H1 (cell line): ENCODE measurements at regions not wholly inside any gene's neighbourhood (a gene's known extent, or its start where the extent isn't known, plus 50 kb on each side); places are given as distances from the start of the nearest gene placed in this dataset.

Source experiments
- CTCF ChIA-PET: fragments of 300-600 bp; sonication (Branson Sonifier 250); formaldehyde crosslinking; loops from one replicate; lab custom pipeline; 2021; ENCODE audit not compliant: partially characterized antibody; lab: Charles Lee
- POLR2A ChIA-PET: fragments of 300-600 bp; sonication (Branson Sonifier 250); formaldehyde crosslinking; loops from one replicate; lab custom pipeline; 2021; ENCODE audit warnings: inconsistent platforms; ENCODE audit not compliant: partially characterized antibody; lab: Charles Lee
- DNase-seq, 2 experiments: peaks; one replicate each; pipeline versions ENCODE4 v3.0.0 to v3.0.0-alpha.2; 2010 to 2022; ENCODE audit warnings: low spot score in 2 of 2, low read depth in 1 of 2, mixed read lengths in 1 of 2
- FAIRE-seq: peaks from 2 replicates; lab custom pipeline; 2011; peaks lifted over from hg19 to GRCh38; lab: Jason Lieb, UNC
- H2AFZ ChIP-seq: 2 replicates; pipeline ENCODE4 v1.8.1; 2012; ENCODE audit warnings: low read length, inconsistent platforms
- H2AK5ac ChIP-seq: 2 replicates; pipeline ENCODE4 v1.6.1; 2013; ENCODE audit warnings: low read depth, low read length
- H2BK120ac ChIP-seq: replicated peaks from 2 replicates; pipeline ENCODE3; 2013; ENCODE audit warnings: low read depth, low read length, inconsistent platforms
- H2BK12ac ChIP-seq: 2 replicates; pipeline ENCODE4 v1.6.1; 2013; ENCODE audit warnings: low read depth, low read length
- H2BK15ac ChIP-seq: 2 replicates; pipeline ENCODE4 v1.6.1; 2013; ENCODE audit warnings: low read length
- H2BK20ac ChIP-seq: 2 replicates; pipeline ENCODE4 v1.6.1; 2013; ENCODE audit warnings: low read length
- H2BK5ac ChIP-seq: 2 replicates; pipeline ENCODE4 v1.6.1; 2013; ENCODE audit warnings: low read depth, low read length
- H3K14ac ChIP-seq: 2 replicates; pipeline ENCODE4 v1.6.1; 2013; ENCODE audit warnings: inconsistent platforms; ENCODE audit not compliant: insufficient read length
- H3K18ac ChIP-seq: 2 replicates; pipeline ENCODE4 v1.6.1; 2013; ENCODE audit warnings: low read length; ENCODE audit errors: extremely low read depth
- H3K23ac ChIP-seq: 2 replicates; pipeline ENCODE4 v1.6.1; 2013; ENCODE audit warnings: inconsistent platforms; ENCODE audit not compliant: insufficient read length
- H3K23me2 ChIP-seq: 2 replicates; pipeline ENCODE4 v1.6.1; 2013; ENCODE audit warnings: low read depth, low read length
- H3K27ac ChIP-seq: 2 replicates; pipeline ENCODE4 v1.6.1; 2011; ENCODE audit warnings: low read depth, low read length, inconsistent platforms
- H3K27me3 ChIP-seq, 4 experiments: replicated peaks in 1 of 4; 1 replicate in 1 of 4; 2 replicates in 3 of 4; pipeline versions ENCODE4 v1.6.1 to v1.8.1; 2011 to 2013; ENCODE audit warnings: low read length in 3 of 4, mild to moderate bottlenecking in 3 of 4, inconsistent platforms in 2 of 4, mixed read lengths in 2 of 4, moderate library complexity in 1 of 4; ENCODE audit not compliant: control insufficient read depth in 3 of 4, insufficient read depth in 3 of 4; ENCODE audit errors: extremely low read depth in 1 of 4
- H3K36me3 ChIP-seq, 4 experiments: 2 replicates each; pipeline versions ENCODE4 v1.6.1 to v1.8.1; 2011 to 2013; ENCODE audit warnings: mild to moderate bottlenecking in 4 of 4, low read length in 3 of 4, moderate library complexity in 2 of 4, control low read depth in 1 of 4, inconsistent platforms in 1 of 4; ENCODE audit not compliant: insufficient read depth in 4 of 4, control insufficient read depth in 2 of 4
- H3K4ac ChIP-seq: replicated peaks from 2 replicates; pipeline ENCODE3; 2013; ENCODE audit warnings: low read length, low read depth, mixed read lengths, inconsistent platforms; ENCODE audit not compliant: insufficient read length
- H3K4me1 ChIP-seq, 4 experiments: replicated peaks in 1 of 4; 1 replicate in 1 of 4; 2 replicates in 3 of 4; pipeline versions ENCODE4 v1.6.1 to v1.8.1; 2011 to 2013; ENCODE audit warnings: low read length in 3 of 4, inconsistent platforms in 2 of 4, mixed read lengths in 1 of 4; ENCODE audit not compliant: insufficient read depth in 4 of 4, control insufficient read depth in 3 of 4
- H3K4me2 ChIP-seq, 2 experiments: 2 replicates each; pipeline versions ENCODE4 v1.6.1 to v1.8.1; 2011 to 2013; ENCODE audit warnings: low read depth in 2 of 2, low read length in 2 of 2, control low read depth in 1 of 2, inconsistent platforms in 1 of 2, mild to moderate bottlenecking in 1 of 2; ENCODE audit not compliant: insufficient read depth in 1 of 2
- H3K4me3 ChIP-seq, 4 experiments: fragments of 200-600, 300-600 bp in 1 of 4; sonication (generic), shearing (Covaris generic), sonication (Bioruptor Twin) in 1 of 4; 2 replicates each; pipeline versions ENCODE4 v1.5.1 to v1.8.1; 2011 to 2016; ENCODE audit warnings: low read length in 4 of 4, low read depth in 3 of 4, control low read depth in 2 of 4, inconsistent platforms in 2 of 4, mild to moderate bottlenecking in 2 of 4, mixed read lengths in 1 of 4, moderate library complexity in 1 of 4; ENCODE audit not compliant: insufficient read depth in 2 of 4; ENCODE audit errors: extremely low read depth in 1 of 4
- H3K56ac ChIP-seq: replicated peaks from 2 replicates; pipeline ENCODE3; 2013; ENCODE audit warnings: low read depth, mild to moderate bottlenecking, mixed read lengths, low read length, inconsistent platforms; ENCODE audit not compliant: insufficient read length
- H3K79me1 ChIP-seq: 2 replicates; pipeline ENCODE4 v1.6.1; 2013; ENCODE audit warnings: low read depth, low read length, control low read depth
- H3K79me2 ChIP-seq, 2 experiments: 2 replicates each; pipeline versions ENCODE4 v1.6.1 to v1.8.1; 2012 to 2013; ENCODE audit warnings: low read length in 2 of 2, mild to moderate bottlenecking in 2 of 2, inconsistent platforms in 1 of 2; ENCODE audit not compliant: insufficient read depth in 2 of 2, control insufficient read depth in 1 of 2
- H3K9ac ChIP-seq, 4 experiments: replicated peaks in 1 of 4; 1 replicate in 1 of 4; 2 replicates in 3 of 4; pipeline versions ENCODE4 v1.6.1 to v1.8.1; 2011 to 2013; ENCODE audit warnings: low read depth in 3 of 4, low read length in 3 of 4, control low read depth in 2 of 4, mild to moderate bottlenecking in 2 of 4, moderate library complexity in 2 of 4, inconsistent platforms in 1 of 4; ENCODE audit errors: extremely low read depth in 1 of 4
- H3K9me3 ChIP-seq, 2 experiments: 2 replicates each; pipeline versions ENCODE4 v1.6.1 to v1.8.1; 2012 to 2013; ENCODE audit warnings: mild to moderate bottlenecking in 2 of 2, moderate library complexity in 2 of 2, control low read depth in 1 of 2, inconsistent platforms in 1 of 2, low read depth in 1 of 2, low read length in 1 of 2, mixed read lengths in 1 of 2; ENCODE audit not compliant: insufficient read depth in 2 of 2
- H4K20me1 ChIP-seq, 2 experiments: replicated peaks in 1 of 2; 2 replicates each; pipeline versions ENCODE3 to v1.8.1; 2011 to 2013; ENCODE audit warnings: inconsistent platforms in 2 of 2, low read length in 2 of 2, mild to moderate bottlenecking in 1 of 2; ENCODE audit not compliant: insufficient read depth in 2 of 2, control insufficient read depth in 1 of 2
- H4K5ac ChIP-seq: 2 replicates; pipeline ENCODE4 v1.6.1; 2013; ENCODE audit warnings: low read length, low read depth, mixed read lengths, inconsistent platforms; ENCODE audit not compliant: insufficient read length
- H4K8ac ChIP-seq: 2 replicates; pipeline ENCODE4 v1.8.0; 2013; ENCODE audit warnings: mild to moderate bottlenecking, moderate library complexity, low read length, inconsistent platforms; ENCODE audit not compliant: insufficient read depth; ENCODE audit errors: extremely low read depth
- H4K91ac ChIP-seq: replicated peaks from 2 replicates; pipeline ENCODE3; 2013; ENCODE audit warnings: low read length, mixed read lengths, inconsistent platforms; ENCODE audit not compliant: insufficient read length
- ATF3 ChIP-seq: IDR thresholded peaks from 2 replicates; pipeline ENCODE4 v1.6.1; 2011; ENCODE audit warnings: low read depth, mild to moderate bottlenecking, low read length; ENCODE audit not compliant: insufficient read depth
- CTBP2 ChIP-seq: IDR thresholded peaks from 2 replicates; pipeline ENCODE4 v1.7.0; 2011; ENCODE audit warnings: borderline replicate concordance, mild to moderate bottlenecking, moderate library complexity, mixed read lengths, low read length; ENCODE audit not compliant: insufficient read depth, insufficient read length
- E2F6 ChIP-seq: IDR thresholded peaks from 2 replicates; pipeline ENCODE4 v1.6.1; 2012; ENCODE audit warnings: inconsistent platforms
- FOSL1 ChIP-seq: IDR thresholded peaks from 2 replicates; pipeline ENCODE4 v1.6.1; 2011; ENCODE audit warnings: mild to moderate bottlenecking, low read depth, low read length, moderate library complexity; ENCODE audit not compliant: insufficient read depth
- MAFK ChIP-seq: IDR thresholded peaks from 2 replicates; pipeline ENCODE4 v1.6.1; 2012; ENCODE audit warnings: low read depth, mild to moderate bottlenecking, improper control_type of control experiment, low read length
- POLR2AphosphoS5 ChIP-seq: IDR thresholded peaks from 2 replicates; pipeline ENCODE4 v1.6.1; 2011; ENCODE audit warnings: low read depth, low read length
- RBBP5 ChIP-seq: IDR thresholded peaks from 2 replicates; pipeline ENCODE4 v1.7.1; 2012; ENCODE audit warnings: low read depth, mild to moderate bottlenecking, inconsistent platforms, low read length, moderate library complexity, borderline replicate concordance
- RFX5 ChIP-seq: IDR thresholded peaks from 2 replicates; pipeline ENCODE4 v1.6.1; 2011; ENCODE audit warnings: low read depth, low read length, improper control_type of control experiment, borderline replicate concordance
- SIN3A ChIP-seq, 2 experiments: IDR thresholded peaks in 1 of 2; conservative IDR thresholded peaks in 1 of 2; 2 replicates each; pipeline ENCODE4 v1.6.1; 2011 to 2012; ENCODE audit warnings: low read length in 2 of 2, improper control_type of control experiment in 1 of 2, low read depth in 1 of 2, mild to moderate bottlenecking in 1 of 2
- TEAD4 ChIP-seq: IDR thresholded peaks from 2 replicates; pipeline ENCODE4 v1.6.1; 2012; ENCODE audit warnings: low read depth, low read length, inconsistent platforms, mixed read lengths
- WGBS, 2 experiments: shearing (Covaris generic) in 1 of 2; methylation state at CpG; one replicate each; pipeline versions ENCODE4 v1.1.6 to v1.1.7; 2013 to 2015; ENCODE audit warnings: low lambda C conversion rate in 2 of 2, mixed read lengths in 2 of 2, inconsistent platforms in 1 of 2, low coverage in 1 of 2, missing lambda C conversion rate in 1 of 2; ENCODE audit not compliant: insufficient replicate concordance in 2 of 2, insufficient coverage in 1 of 2, insufficient read length in 1 of 2; ENCODE audit errors: extremely low coverage in 1 of 2, missing lambda C conversion rate in 1 of 2; 5-methylcytosine and 5-hydroxymethylcytosine counted together

- no peak overlapping the region for H3K4ac ChIP-seq
- no peak overlapping the region for H3K14ac ChIP-seq
- no peaks in the 10 kb centered on the region for H3K4me1 ChIP-seq
- H4K8ac ChIP-seq = no peak overlapping the region
- no peaks in the 10 kb centered on the region for H4K20me1 ChIP-seq
- H3K9me3 ChIP-seq = no peaks in the 10 kb centered on the region
- no peak overlapping the region for H2AK5ac ChIP-seq
- H2BK120ac ChIP-seq = no peak overlapping the region
- no peak overlapping the region for H3K56ac ChIP-seq
- no peak overlapping the region for H3K18ac ChIP-seq
- H3K4me3 ChIP-seq = no peak overlapping the region
- H4K91ac ChIP-seq = no peak overlapping the region
- FAIRE-seq (no peak), DNase-seq (no peak)
- H3K79me1 ChIP-seq = no peaks in the 10 kb centered on the region
- 76% methylated on average over 6 of the region's 6 CpGs; no CpG with 5 or more reads in 1 of the 2 experiments for WGBS, 2 experiments
- no peak overlapping the region for H3K9ac ChIP-seq
- peak overlapping the region; percentile 18; the same call in 1 of the 2 replicates for H2AFZ ChIP-seq
- H2BK12ac ChIP-seq = no peak overlapping the region
- H2BK15ac ChIP-seq = no peak overlapping the region
- no peaks in the 10 kb centered on the region for H3K79me2 ChIP-seq
- no peaks in the 10 kb centered on the region for H3K36me3 ChIP-seq
- ChIA-PET CTCF (interaction anchor here (0.9 kb wide), 1 partner anchor 13 kb away, joined by 3 read pairs; no protein-coding TSS in a partner anchor), POLR2A (no interaction called here)
- H3K27ac ChIP-seq = no peak overlapping the region
- no peaks in the 10 kb centered on the region for H3K23me2 ChIP-seq
- H3K27me3 ChIP-seq = no peaks in the 10 kb centered on the region
- no peak overlapping the region for H2BK5ac ChIP-seq
- no peak overlapping the region for H3K23ac ChIP-seq
- H3K4me2 ChIP-seq = no peak overlapping the region
- no peak overlapping the region for H4K5ac ChIP-seq
- H2BK20ac ChIP-seq = no peak overlapping the region
- TF ChIP-seq E2F6 (no peak), FOSL1 (no peak), POLR2AphosphoS5 (no peak), CTBP2 (no peak), MAFK (no peak), SIN3A (conservative IDR thresholded peaks at IDR 0.05 in 1 of 2, IDR thresholded peaks at IDR 0.05 in 1 of 2; ENCODE audit: low read depth in 1 of 2, low read length in 2 of 2) (no peak), TEAD4 (no peak), ATF3 (no peak), RBBP5 (no peak), RFX5 (no peak)
Measured at GRCh38 chr12:98317939-98318899, 197.2 kb upstream of the TMPO start.
